H9 (cell line): ENCODE measurements at regions not wholly inside any gene's neighbourhood (a gene's known extent, or its start where the extent isn't known, plus 50 kb on each side); places are given as distances from the start of the nearest gene placed in this dataset.

ENCODE experiments used
- DNase-seq: peaks from one replicate; pipeline ENCODE4 v3.0.0-alpha.2; 2017
- H2AFZ ChIP-seq: one replicate; pipeline ENCODE4 v1.6.1; 2013; ENCODE audit warnings: mild to moderate bottlenecking, low read length, control low read depth, moderate library complexity
- H2AK5ac ChIP-seq: 2 replicates; pipeline ENCODE4 v1.6.1; 2013; ENCODE audit warnings: low read length, control low read depth, mixed read lengths; ENCODE audit not compliant: insufficient read length
- H2BK120ac ChIP-seq: one replicate; pipeline ENCODE4 v1.6.1; 2013; ENCODE audit warnings: low read depth, mild to moderate bottlenecking, low read length, control low read depth, inconsistent platforms; ENCODE audit not compliant: poor library complexity, severe bottlenecking
- H2BK12ac ChIP-seq: 2 replicates; pipeline ENCODE4 v1.6.1; 2013; ENCODE audit warnings: low read length, control low read depth, mixed read lengths, low read depth; ENCODE audit not compliant: insufficient read length
- H2BK15ac ChIP-seq: 2 replicates; pipeline ENCODE4 v1.6.1; 2013; ENCODE audit warnings: low read depth, low read length, control low read depth
- H2BK20ac ChIP-seq: one replicate; pipeline ENCODE4 v1.6.1; 2013; ENCODE audit warnings: low read depth, mild to moderate bottlenecking, low read length, control low read depth, inconsistent platforms; ENCODE audit not compliant: poor library complexity, severe bottlenecking
- H2BK5ac ChIP-seq: 2 replicates; pipeline ENCODE4 v1.6.1; 2013; ENCODE audit warnings: low read length, control low read depth, mixed read lengths; ENCODE audit not compliant: insufficient read length
- H3K14ac ChIP-seq: 2 replicates; pipeline ENCODE4 v1.6.1; 2013; ENCODE audit warnings: low read length, control low read depth; ENCODE audit not compliant: insufficient read depth
- H3K18ac ChIP-seq: 2 replicates; pipeline ENCODE4 v1.6.1; 2013; ENCODE audit warnings: low read depth, mild to moderate bottlenecking, mixed read lengths, low read length, control low read depth; ENCODE audit not compliant: insufficient read length
- H3K23ac ChIP-seq: 2 replicates; pipeline ENCODE4 v1.6.1; 2013; ENCODE audit warnings: low read length, control low read depth, mixed read lengths, low read depth; ENCODE audit not compliant: insufficient read length
- H3K23me2 ChIP-seq: 2 replicates; pipeline ENCODE4 v1.6.1; 2013; ENCODE audit warnings: low read depth, mild to moderate bottlenecking, mixed read lengths, low read length, control low read depth; ENCODE audit not compliant: insufficient read length, poor library complexity, severe bottlenecking
- H3K27ac ChIP-seq: 2 replicates; pipeline ENCODE4 v1.5.1; 2013; ENCODE audit warnings: low read length, control low read depth, mixed read lengths, low read depth; ENCODE audit not compliant: insufficient read length
- H3K27me3 ChIP-seq: 2 replicates; pipeline ENCODE4 v1.6.1; 2013; ENCODE audit warnings: low read length, control low read depth, inconsistent platforms; ENCODE audit not compliant: insufficient read depth
- H3K4ac ChIP-seq: 2 replicates; pipeline ENCODE4 v1.6.1; 2013; ENCODE audit warnings: low read depth, mild to moderate bottlenecking, control low read depth, inconsistent platforms, low read length, moderate library complexity
- H3K4me1 ChIP-seq: 2 replicates; pipeline ENCODE4 v1.6.1; 2013; ENCODE audit warnings: low read length, control low read depth, inconsistent platforms; ENCODE audit not compliant: insufficient read depth
- H3K4me2 ChIP-seq: 2 replicates; pipeline ENCODE4 v1.6.1; 2013; ENCODE audit warnings: low read length, control low read depth, mixed read lengths; ENCODE audit not compliant: insufficient read length, insufficient read depth
- H3K56ac ChIP-seq: 2 replicates; pipeline ENCODE4 v1.6.1; 2013; ENCODE audit warnings: low read depth, mild to moderate bottlenecking, mixed read lengths, low read length, control low read depth; ENCODE audit not compliant: insufficient read length
- H3K79me1 ChIP-seq: 2 replicates; pipeline ENCODE4 v1.6.1; 2013; ENCODE audit warnings: low read depth, mild to moderate bottlenecking, moderate library complexity, low read length, control low read depth, inconsistent platforms; ENCODE audit not compliant: insufficient read depth, poor library complexity, severe bottlenecking
- H3K79me2 ChIP-seq: 2 replicates; pipeline ENCODE4 v1.6.1; 2013; ENCODE audit warnings: low read length, control low read depth, inconsistent platforms; ENCODE audit not compliant: insufficient read depth
- H3K9ac ChIP-seq: 2 replicates; pipeline ENCODE4 v1.6.1; 2013; ENCODE audit warnings: low read length, control low read depth, mixed read lengths; ENCODE audit not compliant: insufficient read length; ENCODE audit errors: extremely low read depth
- H3K9me3 ChIP-seq: one replicate; pipeline ENCODE4 v1.6.1; 2013; ENCODE audit warnings: low read depth, low read length, inconsistent platforms; ENCODE audit not compliant: control insufficient read depth
- H3T11ph ChIP-seq: one replicate; pipeline ENCODE4 v1.6.1; 2013; ENCODE audit warnings: mild to moderate bottlenecking, low read length, control low read depth, inconsistent platforms
- H4K20me1 ChIP-seq: one replicate; pipeline ENCODE4 v1.6.1; 2013; ENCODE audit not compliant: control insufficient read depth, insufficient read length, insufficient read depth
- H4K5ac ChIP-seq: 2 replicates; pipeline ENCODE4 v1.6.1; 2013; ENCODE audit warnings: low read depth, mild to moderate bottlenecking, mixed read lengths, low read length, control low read depth; ENCODE audit not compliant: insufficient read length
- H4K8ac ChIP-seq: replicated peaks from 2 replicates; pipeline ENCODE4 v1.6.1; 2013; ENCODE audit warnings: low read length, control low read depth, mixed read lengths, low read depth; ENCODE audit not compliant: insufficient read length
- H4K91ac ChIP-seq: 2 replicates; pipeline ENCODE4 v1.6.1; 2013; ENCODE audit warnings: low read depth, mild to moderate bottlenecking, moderate library complexity, mixed read lengths, low read length, control low read depth; ENCODE audit not compliant: insufficient read length
- H3K27ac Mint-ChIP-seq, 3 experiments: 2 replicates in 2 of 3; 3 replicates in 1 of 3; pipeline ENCODE4 v1.8.0; 2020 to 2021; ENCODE audit warnings: mixed read lengths in 3 of 3, mild to moderate bottlenecking in 1 of 3, moderate library complexity in 1 of 3
- H3K27me3 Mint-ChIP-seq: 2 replicates; pipeline ENCODE4 v1.8.0; 2021; ENCODE audit warnings: low read depth, mild to moderate bottlenecking, moderate library complexity, mixed read lengths
- H3K36me3 Mint-ChIP-seq, 3 experiments: 2 replicates in 2 of 3; 3 replicates in 1 of 3; pipeline ENCODE4 v1.8.0; 2020 to 2021; ENCODE audit warnings: low read depth in 3 of 3, mixed read lengths in 3 of 3; ENCODE audit not compliant: insufficient read depth in 1 of 3
- H3K4me1 Mint-ChIP-seq, 2 experiments: 2 replicates each; pipeline ENCODE4 v1.8.0; 2020; ENCODE audit warnings: mixed read lengths in 2 of 2
- H3K4me3 Mint-ChIP-seq, 2 experiments: 2 replicates in 1 of 2; 3 replicates in 1 of 2; pipeline ENCODE4 v1.8.0; 2020 to 2021; ENCODE audit warnings: mild to moderate bottlenecking in 2 of 2, mixed read lengths in 2 of 2, moderate library complexity in 1 of 2
- H3K9me3 Mint-ChIP-seq, 2 experiments: 2 replicates in 1 of 2; 3 replicates in 1 of 2; pipeline ENCODE4 v1.8.0; 2020; ENCODE audit warnings: mild to moderate bottlenecking in 2 of 2, mixed read lengths in 2 of 2, moderate library complexity in 1 of 2
- CTCF ChIP-seq: fragments of 200-600 bp; sonication (generic); conservative IDR thresholded peaks from 3 replicates; pipeline ENCODE4 v1.8.0; 2021; ENCODE audit warnings: antibody characterized with exemption, mild to moderate bottlenecking
- WGBS: extraction: QIAGEN DNeasy Blood & Tissue Kit; methylation state at CpG from one replicate; pipeline ENCODE4 v1.1.7; 2013; ENCODE audit warnings: missing lambda C conversion rate, low lambda C conversion rate, mixed read lengths; ENCODE audit not compliant: insufficient read length; ENCODE audit errors: extremely low coverage; 5-methylcytosine and 5-hydroxymethylcytosine counted together

GRCh38 chr3:117856354-117856753 lies 1146.8 kb downstream of the TUSC7 start:
- no peak overlapping the region for H2BK15ac ChIP-seq
- H2BK20ac ChIP-seq = no peak overlapping the region
- no peaks in the 10 kb centered on the region for H4K20me1 ChIP-seq
- TF ChIP-seq CTCF = no peak
- no CpG with 5 or more reads among the region's 1 CpG for whole genome bisulfite sequencing
- H3K18ac ChIP-seq = no peak overlapping the region
- H4K8ac ChIP-seq = no peak overlapping the region
- H4K5ac ChIP-seq = no peak overlapping the region
- H3K27me3 ChIP-seq = no peaks in the 10 kb centered on the region
- H3K4me2 ChIP-seq = no peak overlapping the region
- H3K14ac ChIP-seq = no peak overlapping the region
- H3K9ac ChIP-seq = no peak overlapping the region
- no peak overlapping the region for H2AFZ ChIP-seq
- H2BK12ac ChIP-seq = no peak overlapping the region
- H3T11ph ChIP-seq = no peak overlapping the region
- H4K91ac ChIP-seq = no peak overlapping the region
- H3K9me3 ChIP-seq = no peaks in the 10 kb centered on the region
- DNase-seq = no peak
- no peak overlapping the region for H3K56ac ChIP-seq
- no peaks in the 10 kb centered on the region for H3K27me3 Mint-ChIP-seq
- no peak overlapping the region for H3K4ac ChIP-seq
- peaks cover 0 to 6% of the 10 kb centered on the region in 2 experiments; a peak in 4 of 5 replicates for H3K9me3 Mint-ChIP-seq
- H3K27ac Mint-ChIP-seq = no peak overlapping the region
- no peak overlapping the region for H3K4me3 Mint-ChIP-seq
- H3K79me2 ChIP-seq = no peaks in the 10 kb centered on the region
- no peaks in the 10 kb centered on the region for H3K23me2 ChIP-seq
- H3K4me1 ChIP-seq = no peaks in the 10 kb centered on the region
- H2BK5ac ChIP-seq = no peak overlapping the region
- H3K23ac ChIP-seq = no peak overlapping the region
- no peaks in the 10 kb centered on the region for H3K79me1 ChIP-seq
- peaks cover 0 to 3% of the 10 kb centered on the region in 2 experiments; a peak in 2 of 4 replicates for H3K4me1 Mint-ChIP-seq
- peaks cover 0 to 8% (median 2%) of the 10 kb centered on the region in 3 experiments; a peak in 2 of 7 replicates for H3K36me3 Mint-ChIP-seq
- H2BK120ac ChIP-seq = no peak overlapping the region
- H2AK5ac ChIP-seq = no peak overlapping the region
- no peak overlapping the region for H3K27ac ChIP-seq
